COLO829 (cell line): ENCODE measurements at regions not wholly inside any gene's neighbourhood (a gene's known extent, or its start where the extent isn't known, plus 50 kb on each side); places are given as distances from the start of the nearest gene placed in this dataset.
"Not testable (repeated sequence)": the region's sequence is repeated elsewhere in the genome, so short reads cannot be mapped to it uniquely, and the experiment has no call there.

Experiments
- DNase-seq: peaks from one replicate; pipeline ENCODE4 v3.0.0; 2012; ENCODE audit warnings: low spot score

GRCh38 chr3:147333098-147333497, 73.2 kb downstream of the ZIC4 start:
- no peak for DNase-seq

GRCh38 chr3:147328711-147329110, 77.6 kb downstream of the ZIC4 start:
- no peak for DNase-seq

DNA sequence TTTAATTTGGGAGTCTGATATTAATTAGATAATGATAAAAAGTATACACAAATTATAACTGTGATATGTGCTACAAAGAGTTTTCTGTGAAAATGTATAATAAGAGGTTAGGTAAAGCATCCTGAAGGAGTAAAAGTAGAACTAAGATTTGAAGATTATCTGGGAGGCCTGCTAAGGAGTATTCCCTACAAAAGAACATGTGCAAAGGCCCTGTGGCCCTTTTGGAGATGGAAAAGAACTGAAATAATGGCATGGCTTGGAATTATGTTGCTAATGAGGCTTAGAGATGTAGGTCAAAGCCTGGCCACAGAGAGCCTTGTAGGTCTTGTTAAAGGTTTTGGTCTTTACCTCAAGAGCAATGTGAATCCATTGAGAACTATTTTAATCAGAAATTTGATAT, 82.0 kb downstream of the ZIC4 start:
- no peak for DNase-seq

DNA sequence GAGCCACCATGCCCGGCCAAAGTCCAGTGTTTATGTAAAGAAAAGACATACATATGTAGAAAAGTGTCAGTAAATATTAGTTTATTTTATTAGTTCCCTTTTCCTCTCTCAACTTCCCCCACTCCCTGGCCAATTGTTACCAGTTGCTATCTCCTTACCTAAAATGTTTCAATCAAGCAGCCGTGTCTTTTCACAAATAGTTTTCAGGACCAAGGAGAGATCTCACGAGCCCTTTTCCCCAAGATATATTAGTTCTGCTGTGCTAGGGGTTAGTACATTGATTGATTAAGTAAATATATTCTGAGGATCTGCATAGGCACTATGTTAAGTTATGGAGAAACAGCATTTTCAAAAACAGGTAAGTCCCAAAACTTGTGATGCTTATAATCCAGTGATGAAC, 87.4 kb downstream of the ZIC4 start:
- no peak for DNase-seq

GRCh38 chr3:147317080-147317479, 89.3 kb downstream of the ZIC4 start:
- not testable (repeated sequence) for DNase-seq

DNA sequence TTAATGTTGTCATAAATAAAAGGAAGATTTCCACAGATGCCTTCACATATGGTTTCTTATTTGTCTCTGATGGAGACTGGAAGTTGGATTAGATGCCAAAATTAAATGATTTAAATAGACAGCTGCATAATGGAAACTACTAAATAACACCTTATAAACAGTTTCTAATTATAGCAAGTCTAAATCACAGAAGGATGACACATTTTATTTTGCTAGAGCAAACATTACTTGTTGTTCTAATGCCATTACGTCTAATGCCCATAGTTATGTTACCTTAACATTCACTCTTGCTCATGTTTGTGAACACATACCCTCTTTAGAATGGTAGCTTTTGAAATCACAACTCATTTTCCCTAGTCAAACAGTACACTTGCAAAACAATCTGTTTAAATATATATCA, 92.8 kb downstream of the ZIC4 start:
- DNase-seq: no peak

DNA sequence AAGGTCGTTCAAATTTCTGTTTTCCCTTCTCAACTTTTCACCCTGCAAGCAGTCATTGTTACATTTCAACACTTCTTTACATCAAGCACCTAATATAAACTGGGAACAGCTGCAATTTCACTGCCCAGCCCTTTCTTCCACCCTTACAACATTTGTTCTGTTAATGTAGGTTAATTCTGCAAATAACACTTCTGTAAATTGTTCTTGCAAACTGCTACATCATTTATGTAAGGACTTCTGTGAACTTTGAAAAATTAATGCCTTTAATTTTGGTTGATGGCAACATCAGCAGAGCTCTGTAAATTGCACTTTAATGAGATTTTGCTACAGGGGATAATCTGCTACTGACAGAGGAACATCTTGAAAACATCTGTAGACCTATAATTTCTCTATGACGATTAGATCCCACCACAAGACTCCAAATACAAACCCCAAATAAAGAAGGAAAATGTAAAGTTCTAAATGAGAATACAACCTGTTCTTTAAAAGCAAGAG, 93.5 kb downstream of the ZIC4 start:
- DNase-seq: no peak

DNA sequence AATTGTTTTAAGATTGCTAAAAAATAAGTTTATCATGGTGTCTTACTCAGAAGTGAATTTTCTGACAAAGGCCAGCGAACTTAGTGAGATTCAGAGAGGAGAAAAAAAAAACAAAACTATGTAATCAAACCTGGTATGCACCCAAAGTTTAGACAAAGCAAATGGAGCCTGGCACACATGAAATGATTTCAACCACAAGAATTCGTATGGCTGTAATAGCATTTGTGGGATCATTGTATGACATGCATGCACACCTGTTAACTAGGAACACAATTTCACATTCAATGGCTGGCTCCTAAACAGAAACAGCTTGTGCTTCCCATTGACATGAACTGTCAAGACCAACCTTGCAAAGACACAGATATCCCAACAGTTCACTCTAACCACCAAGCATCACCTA, 94.6 kb downstream of the ZIC4 start:
- no peak for DNase-seq

- no peak for DNase-seq
Measured at GRCh38 chr3:147305533-147306250, 100.7 kb downstream of the ZIC4 start.

GRCh38 chr3:147304756-147305155, 101.6 kb downstream of the ZIC4 start:
- no peak for DNase-seq

DNA sequence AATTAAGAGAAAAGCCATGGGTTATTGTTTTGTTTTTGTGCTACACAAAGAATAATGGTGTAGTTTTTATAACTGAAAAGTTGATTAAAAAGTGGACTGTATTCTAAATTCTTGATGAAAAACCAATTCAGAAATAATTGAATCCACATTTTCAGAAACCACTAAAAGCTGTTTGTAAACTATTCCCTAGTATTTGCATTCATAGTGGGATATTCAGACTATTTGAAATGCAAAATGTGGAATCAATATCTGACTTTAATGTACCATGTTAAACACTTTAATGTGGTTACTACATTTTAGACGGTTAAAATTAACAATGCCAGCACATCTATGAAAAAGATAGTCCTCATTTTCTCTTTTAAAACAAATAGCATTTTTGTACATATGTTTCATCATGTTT, 104.6 kb downstream of the ZIC4 start:
- no peak for DNase-seq

- no peak for DNase-seq
Measured at GRCh38 chr3:147299656-147300055, 106.7 kb downstream of the ZIC4 start.

- DNase-seq: peak; percentile 52
Measured at GRCh38 chr3:147298511-147298982, 107.8 kb downstream of the ZIC4 start.

DNA sequence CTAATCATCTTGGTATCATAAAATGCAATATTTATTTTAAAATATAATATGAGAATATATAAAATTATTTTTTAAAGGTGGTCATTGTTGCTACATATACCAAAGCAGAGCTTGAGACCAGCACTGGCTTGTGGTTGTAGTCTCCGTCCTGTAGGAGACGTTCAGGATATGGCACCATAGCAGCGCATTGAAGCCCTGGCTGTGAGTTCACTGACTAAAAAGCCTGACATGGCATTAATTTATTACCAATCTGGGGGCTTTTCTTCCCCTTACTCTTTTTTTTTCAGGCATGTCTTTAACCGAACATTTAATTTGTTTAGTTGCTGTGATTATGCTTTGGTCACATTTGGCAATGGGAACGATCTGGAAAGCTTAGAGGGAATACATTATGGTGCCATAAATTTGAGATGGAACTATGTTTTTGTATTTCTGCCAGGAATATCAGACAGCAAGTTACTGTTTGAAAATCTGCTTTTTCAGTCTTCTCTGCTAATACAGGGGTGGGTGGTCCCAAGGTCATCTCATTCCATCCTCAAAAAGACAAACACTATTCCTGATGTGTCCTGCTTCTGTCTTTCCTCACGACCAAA, 108.5 kb downstream of the ZIC4 start:
- DNase-seq: no peak

DNA sequence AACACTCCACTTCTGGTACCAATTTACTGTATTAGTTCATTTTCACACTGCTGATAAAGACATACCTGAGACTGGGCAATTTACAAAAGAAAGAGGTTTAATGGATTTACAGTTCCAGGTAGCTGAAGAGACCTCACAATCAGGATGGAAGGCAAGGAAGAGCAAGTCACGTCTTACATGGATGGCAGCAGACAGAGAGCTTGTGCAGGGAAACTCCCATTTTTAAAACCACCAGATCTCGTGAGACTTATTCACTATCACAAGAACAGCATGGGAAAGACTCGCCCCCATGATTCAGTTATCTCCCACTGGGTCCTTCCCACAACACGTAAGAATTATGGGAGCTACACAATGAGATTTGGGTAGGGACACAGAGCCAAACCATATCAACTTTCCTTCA, 119.0 kb downstream of the ZIC4 start:
- not testable (repeated sequence) for DNase-seq

GRCh38 chr3:147269907-147270306, 136.4 kb downstream of the ZIC4 start:
- no peak for DNase-seq

- DNase-seq: no peak
Measured at GRCh38 chr3:147267434-147267833, 138.9 kb downstream of the ZIC4 start.

DNA sequence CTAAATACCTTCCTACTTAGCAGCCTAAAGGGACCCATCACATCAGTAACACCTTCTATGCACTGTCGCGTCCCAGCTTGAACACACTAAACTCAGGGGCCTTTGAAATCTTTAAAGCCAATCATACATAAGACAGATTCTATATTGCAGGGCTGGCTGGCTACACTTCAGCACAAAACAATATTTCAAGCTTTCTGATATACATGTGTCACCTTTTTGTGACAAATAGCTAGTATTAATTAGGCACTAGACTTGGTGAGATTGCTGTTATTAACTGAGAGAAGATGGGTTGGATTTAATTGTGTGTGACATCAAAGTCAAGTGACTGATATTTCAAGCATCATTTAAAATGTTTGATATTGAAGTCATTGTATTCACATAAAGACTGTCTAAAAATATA, 148.4 kb downstream of the ZIC4 start:
- no peak for DNase-seq

GRCh38 chr3:147256739-147257138, 149.6 kb downstream of the ZIC4 start:
- DNase-seq: no peak

- DNase-seq: no peak
Measured at GRCh38 chr3:147246906-147247305, 159.4 kb downstream of the ZIC4 start.

- DNase-seq: not testable (repeated sequence)
Measured at GRCh38 chr3:147245638-147246037, 160.7 kb downstream of the ZIC4 start.

GRCh38 chr3:147245022-147245421, 161.3 kb downstream of the ZIC4 start:
- not testable (repeated sequence) for DNase-seq

DNA sequence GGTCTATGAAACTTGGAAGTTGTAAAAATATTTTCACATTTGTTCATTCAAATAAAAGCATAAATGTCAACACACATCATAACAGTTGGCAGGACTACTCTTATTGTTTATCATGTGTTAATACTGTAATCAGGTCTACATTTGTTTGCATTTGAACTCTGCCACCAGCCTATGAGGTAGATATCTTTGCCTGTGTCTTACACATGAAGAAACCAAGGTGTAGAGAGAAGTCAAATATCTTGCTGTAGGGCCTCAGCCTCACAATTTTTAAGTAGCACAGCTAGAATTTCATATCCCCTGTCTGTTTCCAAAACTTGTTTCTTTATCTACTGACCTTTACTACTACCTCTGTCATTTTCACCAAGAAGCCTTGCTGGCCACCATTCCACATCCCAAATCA, 161.9 kb downstream of the ZIC4 start:
- no peak for DNase-seq

GRCh38 chr3:147240581-147240980, 165.8 kb downstream of the ZIC4 start:
- DNase-seq: no peak
